IPS-NIHi11 (cell line): ENCODE measurements at regions not wholly inside any gene's neighbourhood (a gene's known extent, or its start where the extent isn't known, plus 50 kb on each side); places are given as distances from the start of the nearest gene placed in this dataset.
"Not testable (repeated sequence)": the region's sequence is repeated elsewhere in the genome, so short reads cannot be mapped to it uniquely, and the experiment has no call there.

Experiments used
- DNase-seq: peaks from one replicate; pipeline ENCODE4 v3.0.0; 2012; ENCODE audit warnings: mixed read lengths, low spot score

- DNase-seq = no peak
These were observed 147.6 kb upstream of the BARHL2 start for GRCh38 chr1:90864681-90865080.

- DNase-seq = no peak
These were observed 145.7 kb upstream of the BARHL2 start for GRCh38 chr1:90862782-90863181.

GRCh38 chr1:90861421-90861820, 144.3 kb upstream of the BARHL2 start:
- DNase-seq = not testable (repeated sequence)

GRCh38 chr1:90856463-90857007, 139.4 kb upstream of the BARHL2 start:
- DNase-seq = no peak

GRCh38 chr1:90854397-90854924, 137.4 kb upstream of the BARHL2 start:
- no peak for DNase-seq

GRCh38 chr1:90851711-90852050, 134.6 kb upstream of the BARHL2 start:
- no peak for DNase-seq

GRCh38 chr1:90850898-90851710, 134.0 kb upstream of the BARHL2 start:
- peak; percentile 93 for DNase-seq

GRCh38 chr1:90850181-90850897, 133.2 kb upstream of the BARHL2 start:
- DNase-seq = no peak

- DNase-seq = no peak
These were observed 124.4 kb upstream of the BARHL2 start for GRCh38 chr1:90841473-90841872.

- no peak for DNase-seq
These were observed 123.2 kb upstream of the BARHL2 start for GRCh38 chr1:90840352-90840751.

- no peak for DNase-seq
These were observed 122.2 kb upstream of the BARHL2 start for GRCh38 chr1:90839323-90839722.

GRCh38 chr1:90838720-90839119, 121.6 kb upstream of the BARHL2 start:
- DNase-seq = peak; percentile 44

GRCh38 chr1:90837420-90837819, 120.3 kb upstream of the BARHL2 start:
- DNase-seq = no peak

- no peak for DNase-seq
These were observed 119.2 kb upstream of the BARHL2 start for GRCh38 chr1:90836345-90836679.

GRCh38 chr1:90835661-90836344, 118.7 kb upstream of the BARHL2 start:
- peak; percentile 43 for DNase-seq

- DNase-seq = no peak
These were observed 118.0 kb upstream of the BARHL2 start for GRCh38 chr1:90834886-90835660.

GRCh38 chr1:90834354-90834885, 117.3 kb upstream of the BARHL2 start:
- DNase-seq = no peak

GRCh38 chr1:90833466-90834110, 116.5 kb upstream of the BARHL2 start:
- no peak for DNase-seq

GRCh38 chr1:90831910-90832309, 114.8 kb upstream of the BARHL2 start:
- no peak for DNase-seq

GRCh38 chr1:90826834-90827233, 109.7 kb upstream of the BARHL2 start:
- no peak for DNase-seq

- DNase-seq = no peak
These were observed 108.9 kb upstream of the BARHL2 start for GRCh38 chr1:90826024-90826423.
